HEK293 (cell line): ENCODE measurements at regions not wholly inside any gene's neighbourhood (a gene's known extent, or its start where the extent isn't known, plus 50 kb on each side); places are given as distances from the start of the nearest gene placed in this dataset.

ENCODE experiments used
- EGR2 ChIP-seq: fragments of 450-650 bp; formaldehyde crosslinking; IDR thresholded peaks from 2 replicates; pipeline ENCODE4 v1.5.1; 2016; ENCODE audit warnings: low read depth, missing biosample characterization, missing genetic modification characterization
- FEZF1 ChIP-seq: fragments of 450-650 bp; formaldehyde crosslinking; IDR thresholded peaks from 2 replicates; pipeline ENCODE4 v1.5.1; 2016; ENCODE audit warnings: missing biosample characterization, missing genetic modification characterization
- IKZF3 ChIP-seq: fragments of 450-650 bp; IDR thresholded peaks from 2 replicates; pipeline ENCODE4 v1.5.0; 2018; ENCODE audit warnings: missing biosample characterization, mild to moderate bottlenecking, missing genetic modification characterization, moderate library complexity
- OSR2 ChIP-seq: fragments of 450-650 bp; formaldehyde crosslinking; IDR thresholded peaks from 2 replicates; pipeline ENCODE4 v1.5.1; 2016; ENCODE audit warnings: missing biosample characterization, missing genetic modification characterization
- ZBTB21 ChIP-seq: fragments of 450-650 bp; formaldehyde crosslinking; IDR thresholded peaks from 2 replicates; pipeline ENCODE4 v1.5.1; 2017; ENCODE audit warnings: missing biosample characterization, missing genetic modification characterization
- ZBTB8A ChIP-seq: fragments of 450-650 bp; formaldehyde crosslinking; IDR thresholded peaks from 2 replicates; pipeline ENCODE4 v1.5.1; 2016; ENCODE audit warnings: missing biosample characterization, missing genetic modification characterization
- ZEB2 ChIP-seq: fragments of 450-650 bp; formaldehyde crosslinking; IDR thresholded peaks from 2 replicates; pipeline ENCODE4 v1.5.1; 2016; ENCODE audit warnings: missing biosample characterization, missing genetic modification characterization
- ZNF175 ChIP-seq: fragments of 450-650 bp; formaldehyde crosslinking; IDR thresholded peaks from 2 replicates; pipeline ENCODE4 v1.5.1; 2016; ENCODE audit warnings: missing biosample characterization, missing genetic modification characterization
- ZNF223 ChIP-seq: fragments of 450-650 bp; formaldehyde crosslinking; IDR thresholded peaks from 2 replicates; pipeline ENCODE4 v1.5.1; 2016; ENCODE audit warnings: missing biosample characterization, missing genetic modification characterization
- ZNF354C ChIP-seq: fragments of 450-650 bp; formaldehyde crosslinking; IDR thresholded peaks from 2 replicates; pipeline ENCODE4 v1.5.1; 2016; ENCODE audit warnings: missing biosample characterization, missing genetic modification characterization, low read depth, borderline replicate concordance
- ZNF426 ChIP-seq: fragments of 450-650 bp; formaldehyde crosslinking; IDR thresholded peaks from 2 replicates; pipeline ENCODE4 v1.5.1; 2017; ENCODE audit warnings: missing biosample characterization, missing genetic modification characterization, mild to moderate bottlenecking, inconsistent platforms, moderate library complexity
- ZNF501 ChIP-seq: fragments of 450-650 bp; formaldehyde crosslinking; IDR thresholded peaks from 2 replicates; pipeline ENCODE4 v1.5.1; 2016; ENCODE audit warnings: missing biosample characterization, missing genetic modification characterization
- ZNF561 ChIP-seq: fragments of 450-650 bp; IDR thresholded peaks from 2 replicates; pipeline ENCODE4 v1.5.1; 2018; ENCODE audit warnings: missing biosample characterization, missing genetic modification characterization, borderline replicate concordance
- ZNF624 ChIP-seq: fragments of 450-650 bp; formaldehyde crosslinking; IDR thresholded peaks from 2 replicates; pipeline ENCODE4 v1.5.1; 2017; ENCODE audit warnings: missing biosample characterization, missing genetic modification characterization
- ZNF629 ChIP-seq: fragments of 450-650 bp; formaldehyde crosslinking; IDR thresholded peaks from 2 replicates; pipeline ENCODE4 v1.5.1; 2017; ENCODE audit warnings: missing biosample characterization, missing genetic modification characterization
- ZNF830 ChIP-seq: fragments of 450-650 bp; IDR thresholded peaks from 2 replicates; pipeline ENCODE4 v1.5.0; 2018; ENCODE audit warnings: missing biosample characterization, missing genetic modification characterization, low read depth, mild to moderate bottlenecking, moderate library complexity
- TF ChIP-seq, protein P1 (sequence below): fragments of 450-650 bp; formaldehyde crosslinking; IDR thresholded peaks from 2 replicates; pipeline ENCODE4 v1.5.1; 2016; ENCODE audit warnings: missing biosample characterization, missing genetic modification characterization
- TF ChIP-seq, protein P2 (sequence below): fragments of 450-650 bp; formaldehyde crosslinking; IDR thresholded peaks from 2 replicates; pipeline ENCODE4 v1.5.1; 2016; ENCODE audit warnings: missing biosample characterization, missing genetic modification characterization
- TF ChIP-seq, protein P3 (sequence below): fragments of 450-650 bp; formaldehyde crosslinking; conservative IDR thresholded peaks from 2 replicates; pipeline ENCODE4 v1.5.1; 2016; ENCODE audit warnings: low read depth, missing biosample characterization, missing genetic modification characterization
- TF ChIP-seq, protein P4 (sequence below): fragments of 450-650 bp; IDR thresholded peaks from 2 replicates; pipeline ENCODE4 v1.5.1; 2018; ENCODE audit warnings: missing biosample characterization, missing genetic modification characterization
- TF ChIP-seq, protein P5 (sequence below): IDR thresholded peaks from 2 replicates; pipeline ENCODE4 v1.6.1; 2011; ENCODE audit warnings: mild to moderate bottlenecking, low read depth, low read length, borderline replicate concordance
- TF ChIP-seq, protein P6 (sequence below): fragments of 450-650 bp; formaldehyde crosslinking; IDR thresholded peaks from 2 replicates; pipeline ENCODE4 v1.5.1; 2016; ENCODE audit warnings: missing biosample characterization, missing genetic modification characterization, borderline replicate concordance

DNA sequence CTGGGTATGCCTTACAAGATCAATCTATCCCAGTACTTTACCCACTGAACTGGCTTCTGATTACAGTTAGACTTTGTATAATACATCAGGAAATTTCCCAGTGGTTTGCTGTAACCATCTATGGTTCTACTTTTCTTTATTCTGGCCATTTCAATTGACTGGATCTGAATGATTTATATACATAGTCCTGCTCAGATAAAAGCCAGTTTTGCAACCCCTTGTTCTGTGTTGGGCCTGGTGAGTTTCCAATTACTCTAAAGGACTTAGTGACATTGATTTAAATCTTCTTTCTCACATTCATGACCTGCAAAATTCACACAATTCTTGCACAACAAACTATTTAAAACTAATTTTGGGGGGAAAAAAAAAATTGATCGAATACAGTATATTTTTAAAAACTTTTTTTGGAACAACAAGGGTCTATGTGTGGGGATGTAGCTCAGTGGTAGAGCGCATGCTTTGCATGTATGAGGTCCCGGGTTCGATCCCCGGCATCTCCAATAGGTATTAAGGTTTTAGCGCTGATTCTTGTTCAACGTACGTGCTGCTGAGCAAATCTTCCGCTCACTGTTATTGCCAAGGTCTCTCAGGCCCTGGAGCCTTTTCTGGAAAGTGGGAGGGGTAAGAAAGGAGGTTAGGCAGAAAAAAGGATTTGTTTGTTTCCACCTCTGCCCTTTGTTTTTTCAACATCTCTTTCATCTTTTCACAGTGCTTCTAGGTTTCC, 117.5 kb downstream of the GPX5 start (continued):
- TF ChIP-seq, protein P1, sequence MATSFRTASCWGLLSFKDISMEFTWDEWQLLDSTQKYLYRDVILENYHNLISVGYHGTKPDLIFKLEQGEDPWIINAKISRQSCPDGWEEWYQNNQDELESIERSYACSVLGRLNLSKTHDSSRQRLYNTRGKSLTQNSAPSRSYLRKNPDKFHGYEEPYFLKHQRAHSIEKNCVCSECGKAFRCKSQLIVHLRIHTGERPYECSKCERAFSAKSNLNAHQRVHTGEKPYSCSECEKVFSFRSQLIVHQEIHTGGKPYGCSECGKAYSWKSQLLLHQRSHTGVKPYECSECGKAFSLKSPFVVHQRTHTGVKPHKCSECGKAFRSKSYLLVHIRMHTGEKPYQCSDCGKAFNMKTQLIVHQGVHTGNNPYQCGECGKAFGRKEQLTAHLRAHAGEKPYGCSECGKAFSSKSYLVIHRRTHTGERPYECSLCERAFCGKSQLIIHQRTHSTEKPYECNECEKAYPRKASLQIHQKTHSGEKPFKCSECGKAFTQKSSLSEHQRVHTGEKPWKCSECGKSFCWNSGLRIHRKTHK (tag by site-specific recombination), result no peak
- no peak for TF ChIP-seq EGR2 (tag by site-specific recombination)
- no peak for TF ChIP-seq ZNF426 (tag by site-specific recombination)
- no peak for TF ChIP-seq ZNF223
- TF ChIP-seq OSR2 (tag by site-specific recombination), result no peak
- no peak for TF ChIP-seq ZNF830 (tag by site-specific recombination)
- TF ChIP-seq ZNF354C (tag by site-specific recombination), result no peak
- TF ChIP-seq, protein P2, sequence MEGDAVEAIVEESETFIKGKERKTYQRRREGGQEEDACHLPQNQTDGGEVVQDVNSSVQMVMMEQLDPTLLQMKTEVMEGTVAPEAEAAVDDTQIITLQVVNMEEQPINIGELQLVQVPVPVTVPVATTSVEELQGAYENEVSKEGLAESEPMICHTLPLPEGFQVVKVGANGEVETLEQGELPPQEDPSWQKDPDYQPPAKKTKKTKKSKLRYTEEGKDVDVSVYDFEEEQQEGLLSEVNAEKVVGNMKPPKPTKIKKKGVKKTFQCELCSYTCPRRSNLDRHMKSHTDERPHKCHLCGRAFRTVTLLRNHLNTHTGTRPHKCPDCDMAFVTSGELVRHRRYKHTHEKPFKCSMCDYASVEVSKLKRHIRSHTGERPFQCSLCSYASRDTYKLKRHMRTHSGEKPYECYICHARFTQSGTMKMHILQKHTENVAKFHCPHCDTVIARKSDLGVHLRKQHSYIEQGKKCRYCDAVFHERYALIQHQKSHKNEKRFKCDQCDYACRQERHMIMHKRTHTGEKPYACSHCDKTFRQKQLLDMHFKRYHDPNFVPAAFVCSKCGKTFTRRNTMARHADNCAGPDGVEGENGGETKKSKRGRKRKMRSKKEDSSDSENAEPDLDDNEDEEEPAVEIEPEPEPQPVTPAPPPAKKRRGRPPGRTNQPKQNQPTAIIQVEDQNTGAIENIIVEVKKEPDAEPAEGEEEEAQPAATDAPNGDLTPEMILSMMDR, result no peak
- TF ChIP-seq ZNF561 (tag by site-specific recombination), result peak; percentile 94
- TF ChIP-seq, protein P3, sequence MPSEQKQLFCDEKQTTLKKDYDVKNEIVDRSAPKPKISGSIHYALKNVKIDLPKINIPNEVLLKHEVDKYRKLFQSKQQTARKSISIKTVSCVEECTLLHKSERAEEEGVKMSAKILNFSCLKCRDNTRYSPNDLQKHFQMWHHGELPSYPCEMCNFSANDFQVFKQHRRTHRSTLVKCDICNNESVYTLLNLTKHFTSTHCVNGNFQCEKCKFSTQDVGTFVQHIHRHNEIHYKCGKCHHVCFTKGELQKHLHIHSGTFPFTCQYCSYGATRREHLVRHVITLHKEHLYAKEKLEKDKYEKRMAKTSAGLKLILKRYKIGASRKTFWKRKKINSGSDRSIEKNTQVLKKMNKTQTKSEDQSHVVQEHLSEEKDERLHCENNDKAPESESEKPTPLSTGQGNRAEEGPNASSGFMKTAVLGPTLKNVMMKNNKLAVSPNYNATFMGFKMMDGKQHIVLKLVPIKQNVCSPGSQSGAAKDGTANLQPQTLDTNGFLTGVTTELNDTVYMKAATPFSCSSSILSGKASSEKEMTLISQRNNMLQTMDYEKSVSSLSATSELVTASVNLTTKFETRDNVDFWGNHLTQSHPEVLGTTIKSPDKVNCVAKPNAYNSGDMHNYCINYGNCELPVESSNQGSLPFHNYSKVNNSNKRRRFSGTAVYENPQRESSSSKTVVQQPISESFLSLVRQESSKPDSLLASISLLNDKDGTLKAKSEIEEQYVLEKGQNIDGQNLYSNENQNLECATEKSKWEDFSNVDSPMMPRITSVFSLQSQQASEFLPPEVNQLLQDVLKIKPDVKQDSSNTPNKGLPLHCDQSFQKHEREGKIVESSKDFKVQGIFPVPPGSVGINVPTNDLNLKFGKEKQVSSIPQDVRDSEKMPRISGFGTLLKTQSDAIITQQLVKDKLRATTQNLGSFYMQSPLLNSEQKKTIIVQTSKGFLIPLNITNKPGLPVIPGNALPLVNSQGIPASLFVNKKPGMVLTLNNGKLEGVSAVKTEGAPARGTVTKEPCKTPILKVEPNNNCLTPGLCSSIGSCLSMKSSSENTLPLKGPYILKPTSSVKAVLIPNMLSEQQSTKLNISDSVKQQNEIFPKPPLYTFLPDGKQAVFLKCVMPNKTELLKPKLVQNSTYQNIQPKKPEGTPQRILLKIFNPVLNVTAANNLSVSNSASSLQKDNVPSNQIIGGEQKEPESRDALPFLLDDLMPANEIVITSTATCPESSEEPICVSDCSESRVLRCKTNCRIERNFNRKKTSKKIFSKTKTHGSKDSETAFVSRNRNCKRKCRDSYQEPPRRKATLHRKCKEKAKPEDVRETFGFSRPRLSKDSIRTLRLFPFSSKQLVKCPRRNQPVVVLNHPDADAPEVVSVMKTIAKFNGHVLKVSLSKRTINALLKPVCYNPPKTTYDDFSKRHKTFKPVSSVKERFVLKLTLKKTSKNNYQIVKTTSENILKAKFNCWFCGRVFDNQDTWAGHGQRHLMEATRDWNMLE (tag by site-specific recombination), result no peak
- TF ChIP-seq, protein P4, sequence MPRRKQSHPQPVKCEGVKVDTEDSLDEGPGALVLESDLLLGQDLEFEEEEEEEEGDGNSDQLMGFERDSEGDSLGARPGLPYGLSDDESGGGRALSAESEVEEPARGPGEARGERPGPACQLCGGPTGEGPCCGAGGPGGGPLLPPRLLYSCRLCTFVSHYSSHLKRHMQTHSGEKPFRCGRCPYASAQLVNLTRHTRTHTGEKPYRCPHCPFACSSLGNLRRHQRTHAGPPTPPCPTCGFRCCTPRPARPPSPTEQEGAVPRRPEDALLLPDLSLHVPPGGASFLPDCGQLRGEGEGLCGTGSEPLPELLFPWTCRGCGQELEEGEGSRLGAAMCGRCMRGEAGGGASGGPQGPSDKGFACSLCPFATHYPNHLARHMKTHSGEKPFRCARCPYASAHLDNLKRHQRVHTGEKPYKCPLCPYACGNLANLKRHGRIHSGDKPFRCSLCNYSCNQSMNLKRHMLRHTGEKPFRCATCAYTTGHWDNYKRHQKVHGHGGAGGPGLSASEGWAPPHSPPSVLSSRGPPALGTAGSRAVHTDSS (tag by site-specific recombination), result no peak
- TF ChIP-seq, protein P5, sequence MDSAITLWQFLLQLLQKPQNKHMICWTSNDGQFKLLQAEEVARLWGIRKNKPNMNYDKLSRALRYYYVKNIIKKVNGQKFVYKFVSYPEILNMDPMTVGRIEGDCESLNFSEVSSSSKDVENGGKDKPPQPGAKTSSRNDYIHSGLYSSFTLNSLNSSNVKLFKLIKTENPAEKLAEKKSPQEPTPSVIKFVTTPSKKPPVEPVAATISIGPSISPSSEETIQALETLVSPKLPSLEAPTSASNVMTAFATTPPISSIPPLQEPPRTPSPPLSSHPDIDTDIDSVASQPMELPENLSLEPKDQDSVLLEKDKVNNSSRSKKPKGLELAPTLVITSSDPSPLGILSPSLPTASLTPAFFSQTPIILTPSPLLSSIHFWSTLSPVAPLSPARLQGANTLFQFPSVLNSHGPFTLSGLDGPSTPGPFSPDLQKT, result no peak
- TF ChIP-seq, protein P6, sequence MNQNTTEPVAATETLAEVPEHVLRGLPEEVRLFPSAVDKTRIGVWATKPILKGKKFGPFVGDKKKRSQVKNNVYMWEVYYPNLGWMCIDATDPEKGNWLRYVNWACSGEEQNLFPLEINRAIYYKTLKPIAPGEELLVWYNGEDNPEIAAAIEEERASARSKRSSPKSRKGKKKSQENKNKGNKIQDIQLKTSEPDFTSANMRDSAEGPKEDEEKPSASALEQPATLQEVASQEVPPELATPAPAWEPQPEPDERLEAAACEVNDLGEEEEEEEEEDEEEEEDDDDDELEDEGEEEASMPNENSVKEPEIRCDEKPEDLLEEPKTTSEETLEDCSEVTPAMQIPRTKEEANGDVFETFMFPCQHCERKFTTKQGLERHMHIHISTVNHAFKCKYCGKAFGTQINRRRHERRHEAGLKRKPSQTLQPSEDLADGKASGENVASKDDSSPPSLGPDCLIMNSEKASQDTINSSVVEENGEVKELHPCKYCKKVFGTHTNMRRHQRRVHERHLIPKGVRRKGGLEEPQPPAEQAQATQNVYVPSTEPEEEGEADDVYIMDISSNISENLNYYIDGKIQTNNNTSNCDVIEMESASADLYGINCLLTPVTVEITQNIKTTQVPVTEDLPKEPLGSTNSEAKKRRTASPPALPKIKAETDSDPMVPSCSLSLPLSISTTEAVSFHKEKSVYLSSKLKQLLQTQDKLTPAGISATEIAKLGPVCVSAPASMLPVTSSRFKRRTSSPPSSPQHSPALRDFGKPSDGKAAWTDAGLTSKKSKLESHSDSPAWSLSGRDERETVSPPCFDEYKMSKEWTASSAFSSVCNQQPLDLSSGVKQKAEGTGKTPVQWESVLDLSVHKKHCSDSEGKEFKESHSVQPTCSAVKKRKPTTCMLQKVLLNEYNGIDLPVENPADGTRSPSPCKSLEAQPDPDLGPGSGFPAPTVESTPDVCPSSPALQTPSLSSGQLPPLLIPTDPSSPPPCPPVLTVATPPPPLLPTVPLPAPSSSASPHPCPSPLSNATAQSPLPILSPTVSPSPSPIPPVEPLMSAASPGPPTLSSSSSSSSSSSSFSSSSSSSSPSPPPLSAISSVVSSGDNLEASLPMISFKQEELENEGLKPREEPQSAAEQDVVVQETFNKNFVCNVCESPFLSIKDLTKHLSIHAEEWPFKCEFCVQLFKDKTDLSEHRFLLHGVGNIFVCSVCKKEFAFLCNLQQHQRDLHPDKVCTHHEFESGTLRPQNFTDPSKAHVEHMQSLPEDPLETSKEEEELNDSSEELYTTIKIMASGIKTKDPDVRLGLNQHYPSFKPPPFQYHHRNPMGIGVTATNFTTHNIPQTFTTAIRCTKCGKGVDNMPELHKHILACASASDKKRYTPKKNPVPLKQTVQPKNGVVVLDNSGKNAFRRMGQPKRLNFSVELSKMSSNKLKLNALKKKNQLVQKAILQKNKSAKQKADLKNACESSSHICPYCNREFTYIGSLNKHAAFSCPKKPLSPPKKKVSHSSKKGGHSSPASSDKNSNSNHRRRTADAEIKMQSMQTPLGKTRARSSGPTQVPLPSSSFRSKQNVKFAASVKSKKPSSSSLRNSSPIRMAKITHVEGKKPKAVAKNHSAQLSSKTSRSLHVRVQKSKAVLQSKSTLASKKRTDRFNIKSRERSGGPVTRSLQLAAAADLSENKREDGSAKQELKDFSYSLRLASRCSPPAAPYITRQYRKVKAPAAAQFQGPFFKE (tag by site-specific recombination), result no peak
- TF ChIP-seq ZNF501 (tag by site-specific recombination), result peak; percentile 79
- TF ChIP-seq FEZF1 (tag by site-specific recombination), result peak; percentile 45; the same call in 1 of the 2 replicates
- peak; percentile 40 for TF ChIP-seq IKZF3 (tag by site-specific recombination)
- TF ChIP-seq ZNF624, result no peak
- no peak for TF ChIP-seq ZNF175 (tag by site-specific recombination)
- TF ChIP-seq ZEB2 (tag by site-specific recombination), result 0 out of 2 replicates have a peak, but pooled peaks have one; percentile 22
- peak; percentile 31 for TF ChIP-seq ZNF629
- 0 out of 2 replicates have a peak, but pooled peaks have one; percentile 32 for TF ChIP-seq ZBTB21 (tag by site-specific recombination)
- peak; percentile 51 for TF ChIP-seq ZBTB8A (tag by site-specific recombination)
